LNCaP clone FGC (cell line): ENCODE measurements at regions not wholly inside any gene's neighbourhood (a gene's known extent, or its start where the extent isn't known, plus 50 kb on each side); places are given as distances from the start of the nearest gene placed in this dataset.

ENCODE experiments used
- DNase-seq: peaks from one replicate; pipeline ENCODE4 v3.0.0-alpha.2; 2011; ENCODE audit warnings: low read depth
- H3K4me3 ChIP-seq: 2 replicates; pipeline ENCODE4 v1.5.1; 2011; ENCODE audit warnings: mild to moderate bottlenecking, low read depth, low read length, control low read depth
- TF ChIP-seq, protein P1 (sequence below): IDR thresholded peaks from 2 replicates; pipeline ENCODE4 v1.5.1; 2012; ENCODE audit warnings: mild to moderate bottlenecking; ENCODE audit not compliant: control insufficient read depth, insufficient read depth; ENCODE audit errors: extremely low read depth

DNA sequence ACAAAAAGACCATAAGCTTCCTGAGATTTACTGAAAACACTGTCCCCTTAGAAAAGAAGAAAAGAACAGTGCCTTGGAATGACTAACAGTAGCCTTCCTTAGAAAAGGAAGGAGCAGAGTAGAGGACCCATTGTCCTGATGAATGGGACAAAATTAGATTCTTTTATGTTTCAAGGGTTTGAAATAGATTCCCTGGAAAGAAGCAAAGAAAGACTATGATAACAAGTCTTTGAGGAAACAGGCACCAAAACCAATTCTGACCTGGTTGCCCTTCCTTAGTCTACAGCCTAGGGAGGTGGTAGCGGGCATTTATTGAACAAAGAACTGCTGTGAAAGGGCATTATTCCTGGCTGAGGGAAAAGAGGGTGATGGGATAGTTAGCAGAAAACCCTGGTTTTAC, 1024.8 kb downstream of the TBL1XR1 start:
- TF ChIP-seq, protein P1, sequence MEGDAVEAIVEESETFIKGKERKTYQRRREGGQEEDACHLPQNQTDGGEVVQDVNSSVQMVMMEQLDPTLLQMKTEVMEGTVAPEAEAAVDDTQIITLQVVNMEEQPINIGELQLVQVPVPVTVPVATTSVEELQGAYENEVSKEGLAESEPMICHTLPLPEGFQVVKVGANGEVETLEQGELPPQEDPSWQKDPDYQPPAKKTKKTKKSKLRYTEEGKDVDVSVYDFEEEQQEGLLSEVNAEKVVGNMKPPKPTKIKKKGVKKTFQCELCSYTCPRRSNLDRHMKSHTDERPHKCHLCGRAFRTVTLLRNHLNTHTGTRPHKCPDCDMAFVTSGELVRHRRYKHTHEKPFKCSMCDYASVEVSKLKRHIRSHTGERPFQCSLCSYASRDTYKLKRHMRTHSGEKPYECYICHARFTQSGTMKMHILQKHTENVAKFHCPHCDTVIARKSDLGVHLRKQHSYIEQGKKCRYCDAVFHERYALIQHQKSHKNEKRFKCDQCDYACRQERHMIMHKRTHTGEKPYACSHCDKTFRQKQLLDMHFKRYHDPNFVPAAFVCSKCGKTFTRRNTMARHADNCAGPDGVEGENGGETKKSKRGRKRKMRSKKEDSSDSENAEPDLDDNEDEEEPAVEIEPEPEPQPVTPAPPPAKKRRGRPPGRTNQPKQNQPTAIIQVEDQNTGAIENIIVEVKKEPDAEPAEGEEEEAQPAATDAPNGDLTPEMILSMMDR = no peak
- no peak for DNase-seq
- H3K4me3 ChIP-seq = no peak overlapping the region

DNA sequence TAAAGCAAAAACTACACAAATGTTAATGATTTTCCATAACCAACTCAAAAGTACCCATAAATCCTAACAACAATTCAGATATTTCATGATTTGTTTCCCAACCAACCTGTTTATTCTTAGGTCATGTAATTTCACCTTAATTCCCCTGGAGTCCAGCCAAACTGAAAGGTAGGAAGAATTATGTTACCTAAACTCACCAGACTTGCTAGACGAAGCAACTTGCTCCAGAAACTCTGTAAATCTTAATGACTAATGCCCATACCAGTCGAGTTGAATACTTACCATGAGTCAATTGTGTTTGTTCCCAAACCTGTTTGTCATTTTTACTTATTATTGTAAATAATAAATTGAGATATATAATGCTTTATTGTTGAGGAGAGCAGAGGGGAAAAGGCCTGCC, 1030.0 kb downstream of the TBL1XR1 start:
- H3K4me3 ChIP-seq = no peak overlapping the region
- TF ChIP-seq, protein P1 = no peak
- peak; percentile 94 for DNase-seq

DNA sequence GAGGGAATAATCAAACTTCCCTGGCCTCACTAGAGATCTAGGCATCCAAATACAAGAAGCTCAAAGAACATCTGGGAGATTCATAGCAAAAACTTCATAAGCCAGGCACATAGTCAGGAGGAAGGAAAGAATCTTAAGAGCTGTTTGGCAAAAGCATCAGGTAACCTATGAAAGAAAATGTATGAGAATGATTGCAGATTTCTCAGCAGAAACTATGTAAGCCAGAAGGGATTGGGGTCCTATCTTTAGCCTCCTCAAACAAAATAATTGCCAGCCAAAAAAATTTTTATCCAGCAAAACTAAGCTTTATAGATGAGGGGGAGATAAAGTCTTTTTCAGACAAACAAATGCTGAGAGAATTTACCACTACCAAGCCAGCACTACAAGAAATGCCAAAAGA, 1036.3 kb downstream of the TBL1XR1 start:
- DNase-seq = no peak
- TF ChIP-seq, protein P1 = no peak
- no peak overlapping the region for H3K4me3 ChIP-seq

DNA sequence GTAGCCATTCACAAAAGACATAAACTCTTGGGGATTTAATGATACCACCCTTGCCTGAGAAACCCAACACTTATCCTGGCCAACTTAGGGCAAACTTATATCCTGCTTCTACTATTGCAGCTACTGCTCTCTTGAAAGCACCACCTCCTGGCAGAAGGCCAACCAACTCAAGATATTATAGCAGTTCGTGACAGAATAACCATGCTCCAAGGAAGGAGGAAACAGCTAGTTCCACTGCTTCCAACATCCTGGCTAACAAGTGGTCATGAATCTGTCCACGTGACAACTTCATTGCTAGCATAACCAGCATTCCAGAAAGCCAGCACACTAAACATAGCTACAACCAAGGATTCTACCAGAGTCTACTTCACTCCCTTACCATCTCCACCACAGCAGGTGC, 1037.5 kb downstream of the TBL1XR1 start:
- H3K4me3 ChIP-seq = no peak overlapping the region
- DNase-seq = no peak
- TF ChIP-seq, protein P1 = no peak

DNA sequence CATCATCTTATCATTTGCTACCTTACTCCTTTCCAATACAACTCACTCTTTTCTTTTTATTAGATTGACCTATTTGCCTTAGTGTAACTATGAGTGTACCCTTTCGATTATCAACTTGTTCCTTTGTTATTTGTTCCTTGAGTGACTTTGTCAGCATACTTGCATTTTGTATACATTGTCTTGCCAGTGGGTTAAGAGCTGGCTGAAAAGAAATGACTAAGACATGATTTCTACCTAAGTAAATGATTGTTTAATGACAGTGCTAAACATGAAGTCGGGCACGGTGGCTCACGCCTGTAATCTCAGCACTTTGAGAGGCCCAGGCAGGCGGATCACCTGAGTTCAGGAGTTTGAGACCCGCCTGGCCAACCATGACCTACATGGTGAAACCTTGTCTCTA, 1042.3 kb downstream of the TBL1XR1 start:
- no peak overlapping the region for H3K4me3 ChIP-seq
- peak; percentile 49 for DNase-seq
- TF ChIP-seq, protein P1 = no peak

DNA sequence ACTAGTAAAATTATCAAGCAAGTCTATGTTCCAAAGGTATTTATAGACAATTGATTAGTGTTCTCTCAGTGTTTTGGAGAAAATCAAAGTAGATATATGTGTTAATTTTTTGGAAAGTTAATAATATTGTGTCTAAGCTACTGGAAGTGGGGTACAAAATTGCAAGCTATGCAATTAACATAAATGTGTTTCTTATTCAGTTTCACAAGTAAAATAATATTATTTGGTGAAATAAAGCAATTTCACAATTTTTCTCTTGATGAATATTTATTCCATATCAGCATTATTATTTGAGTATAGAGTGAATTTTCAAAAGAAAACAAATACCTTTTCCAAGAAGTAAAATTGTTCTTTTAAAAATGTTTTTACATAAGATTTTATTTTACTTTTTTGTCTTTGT, 1047.7 kb downstream of the TBL1XR1 start:
- H3K4me3 ChIP-seq = no peak overlapping the region
- TF ChIP-seq, protein P1 = no peak
- no peak for DNase-seq

DNA sequence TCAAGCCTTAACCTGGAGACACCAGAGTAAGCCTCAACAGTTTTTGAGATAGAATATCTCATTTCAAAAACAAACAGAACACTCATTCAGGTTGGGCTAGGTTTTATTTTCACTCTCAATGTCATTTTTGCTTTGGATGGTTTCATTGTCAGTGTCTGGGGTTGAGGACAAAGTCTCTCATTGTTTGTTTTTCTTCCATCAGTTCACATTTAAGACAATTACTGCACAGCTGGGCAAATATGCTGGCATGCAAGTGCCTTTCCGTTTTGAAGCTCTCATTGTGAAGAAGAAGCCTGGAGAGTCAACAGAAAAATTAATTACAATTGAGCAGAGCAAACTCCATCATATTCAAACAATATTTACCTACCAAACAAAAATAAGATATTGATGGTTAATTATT, 1050.0 kb downstream of the TBL1XR1 start:
- H3K4me3 ChIP-seq = no peak overlapping the region
- TF ChIP-seq, protein P1 = no peak
- DNase-seq = peak; percentile 92
